ENCODE measurements at regions not wholly inside any gene's neighbourhood (a gene's known extent, or its start where the extent isn't known, plus 50 kb on each side); places are given as distances from the start of the nearest gene placed in this dataset.

DNA sequence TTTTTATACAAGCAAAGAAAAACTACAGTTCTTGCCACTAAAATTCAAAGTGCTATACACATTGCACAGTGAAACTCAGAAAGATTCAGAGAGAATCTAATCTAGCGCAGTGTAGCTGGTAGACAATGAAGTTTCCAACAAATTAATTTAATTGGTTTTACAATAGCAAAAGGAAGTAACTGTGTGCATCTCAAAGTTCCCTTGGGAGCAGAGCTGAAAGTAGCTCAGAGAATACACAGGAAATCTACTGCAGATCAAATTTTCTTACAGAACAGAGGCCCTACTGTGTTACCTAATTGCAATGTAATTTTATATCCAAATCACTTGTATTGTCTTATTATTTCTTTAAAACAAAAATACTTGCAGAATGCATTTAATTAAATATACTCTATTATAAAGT, 1396.2 kb upstream of the TENM4 start (continued):
- TF ChIP-seq, protein P1, sequence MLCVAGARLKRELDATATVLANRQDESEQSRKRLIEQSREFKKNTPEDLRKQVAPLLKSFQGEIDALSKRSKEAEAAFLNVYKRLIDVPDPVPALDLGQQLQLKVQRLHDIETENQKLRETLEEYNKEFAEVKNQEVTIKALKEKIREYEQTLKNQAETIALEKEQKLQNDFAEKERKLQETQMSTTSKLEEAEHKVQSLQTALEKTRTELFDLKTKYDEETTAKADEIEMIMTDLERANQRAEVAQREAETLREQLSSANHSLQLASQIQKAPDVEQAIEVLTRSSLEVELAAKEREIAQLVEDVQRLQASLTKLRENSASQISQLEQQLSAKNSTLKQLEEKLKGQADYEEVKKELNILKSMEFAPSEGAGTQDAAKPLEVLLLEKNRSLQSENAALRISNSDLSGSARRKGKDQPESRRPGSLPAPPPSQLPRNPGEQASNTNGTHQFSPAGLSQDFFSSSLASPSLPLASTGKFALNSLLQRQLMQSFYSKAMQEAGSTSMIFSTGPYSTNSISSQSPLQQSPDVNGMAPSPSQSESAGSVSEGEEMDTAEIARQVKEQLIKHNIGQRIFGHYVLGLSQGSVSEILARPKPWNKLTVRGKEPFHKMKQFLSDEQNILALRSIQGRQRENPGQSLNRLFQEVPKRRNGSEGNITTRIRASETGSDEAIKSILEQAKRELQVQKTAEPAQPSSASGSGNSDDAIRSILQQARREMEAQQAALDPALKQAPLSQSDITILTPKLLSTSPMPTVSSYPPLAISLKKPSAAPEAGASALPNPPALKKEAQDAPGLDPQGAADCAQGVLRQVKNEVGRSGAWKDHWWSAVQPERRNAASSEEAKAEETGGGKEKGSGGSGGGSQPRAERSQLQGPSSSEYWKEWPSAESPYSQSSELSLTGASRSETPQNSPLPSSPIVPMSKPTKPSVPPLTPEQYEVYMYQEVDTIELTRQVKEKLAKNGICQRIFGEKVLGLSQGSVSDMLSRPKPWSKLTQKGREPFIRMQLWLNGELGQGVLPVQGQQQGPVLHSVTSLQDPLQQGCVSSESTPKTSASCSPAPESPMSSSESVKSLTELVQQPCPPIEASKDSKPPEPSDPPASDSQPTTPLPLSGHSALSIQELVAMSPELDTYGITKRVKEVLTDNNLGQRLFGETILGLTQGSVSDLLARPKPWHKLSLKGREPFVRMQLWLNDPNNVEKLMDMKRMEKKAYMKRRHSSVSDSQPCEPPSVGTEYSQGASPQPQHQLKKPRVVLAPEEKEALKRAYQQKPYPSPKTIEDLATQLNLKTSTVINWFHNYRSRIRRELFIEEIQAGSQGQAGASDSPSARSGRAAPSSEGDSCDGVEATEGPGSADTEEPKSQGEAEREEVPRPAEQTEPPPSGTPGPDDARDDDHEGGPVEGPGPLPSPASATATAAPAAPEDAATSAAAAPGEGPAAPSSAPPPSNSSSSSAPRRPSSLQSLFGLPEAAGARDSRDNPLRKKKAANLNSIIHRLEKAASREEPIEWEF (IDR thresholded peaks at IDR 0.05; ENCODE audit: insufficient replicate concordance, low read depth, low read length): no peak
- TF ChIP-seq ZBTB40 (IDR thresholded peaks at IDR 0.05; ENCODE audit: borderline replicate concordance): no peak
- TF ChIP-seq, protein P2, sequence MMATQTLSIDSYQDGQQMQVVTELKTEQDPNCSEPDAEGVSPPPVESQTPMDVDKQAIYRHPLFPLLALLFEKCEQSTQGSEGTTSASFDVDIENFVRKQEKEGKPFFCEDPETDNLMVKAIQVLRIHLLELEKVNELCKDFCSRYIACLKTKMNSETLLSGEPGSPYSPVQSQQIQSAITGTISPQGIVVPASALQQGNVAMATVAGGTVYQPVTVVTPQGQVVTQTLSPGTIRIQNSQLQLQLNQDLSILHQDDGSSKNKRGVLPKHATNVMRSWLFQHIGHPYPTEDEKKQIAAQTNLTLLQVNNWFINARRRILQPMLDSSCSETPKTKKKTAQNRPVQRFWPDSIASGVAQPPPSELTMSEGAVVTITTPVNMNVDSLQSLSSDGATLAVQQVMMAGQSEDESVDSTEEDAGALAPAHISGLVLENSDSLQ (IDR thresholded peaks at IDR 0.05): no peak
- no peak for TF ChIP-seq TCF3 (IDR thresholded peaks at IDR 0.05; ENCODE audit: borderline replicate concordance, insufficient read depth, low read depth, low read length)
- no peak for TF ChIP-seq TCF7 (IDR thresholded peaks at IDR 0.05; ENCODE audit: borderline replicate concordance)
- TF ChIP-seq ZNF274 (IDR thresholded peaks at IDR 0.05; ENCODE audit: insufficient read depth, insufficient read length): no peak
- TF ChIP-seq, protein P3, sequence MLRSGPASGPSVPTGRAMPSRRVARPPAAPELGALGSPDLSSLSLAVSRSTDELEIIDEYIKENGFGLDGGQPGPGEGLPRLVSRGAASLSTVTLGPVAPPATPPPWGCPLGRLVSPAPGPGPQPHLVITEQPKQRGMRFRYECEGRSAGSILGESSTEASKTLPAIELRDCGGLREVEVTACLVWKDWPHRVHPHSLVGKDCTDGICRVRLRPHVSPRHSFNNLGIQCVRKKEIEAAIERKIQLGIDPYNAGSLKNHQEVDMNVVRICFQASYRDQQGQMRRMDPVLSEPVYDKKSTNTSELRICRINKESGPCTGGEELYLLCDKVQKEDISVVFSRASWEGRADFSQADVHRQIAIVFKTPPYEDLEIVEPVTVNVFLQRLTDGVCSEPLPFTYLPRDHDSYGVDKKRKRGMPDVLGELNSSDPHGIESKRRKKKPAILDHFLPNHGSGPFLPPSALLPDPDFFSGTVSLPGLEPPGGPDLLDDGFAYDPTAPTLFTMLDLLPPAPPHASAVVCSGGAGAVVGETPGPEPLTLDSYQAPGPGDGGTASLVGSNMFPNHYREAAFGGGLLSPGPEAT (IDR thresholded peaks at IDR 0.05; ENCODE audit: low read depth): no peak
- no peak for TF ChIP-seq SUZ12 (IDR thresholded peaks at IDR 0.05; ENCODE audit: unreplicated experiment)
- no peak for TF ChIP-seq JUND (IDR thresholded peaks at IDR 0.05; ENCODE audit: low read depth, low read length)
- no peak for TF ChIP-seq YBX1 (IDR thresholded peaks at IDR 0.05)
